PC-9 (cell line): ENCODE measurements at regions not wholly inside any gene's neighbourhood (a gene's known extent, or its start where the extent isn't known, plus 50 kb on each side); places are given as distances from the start of the nearest gene placed in this dataset.

ENCODE experiments used
- EZH2 ChIP-seq: fragments of 200-600 bp; sonication (generic); IDR thresholded peaks from 2 replicates; pipeline ENCODE4 v1.8.0; 2017; ENCODE audit warnings: antibody characterized with exemption, low read depth
- TF ChIP-seq, protein P1 (sequence below): fragments of 200-600 bp; sonication (generic); conservative IDR thresholded peaks from 2 replicates; pipeline ENCODE4 v1.6.1; 2017; ENCODE audit warnings: mixed run types, antibody characterized with exemption, mild to moderate bottlenecking, moderate library complexity

- TF ChIP-seq, protein P1, sequence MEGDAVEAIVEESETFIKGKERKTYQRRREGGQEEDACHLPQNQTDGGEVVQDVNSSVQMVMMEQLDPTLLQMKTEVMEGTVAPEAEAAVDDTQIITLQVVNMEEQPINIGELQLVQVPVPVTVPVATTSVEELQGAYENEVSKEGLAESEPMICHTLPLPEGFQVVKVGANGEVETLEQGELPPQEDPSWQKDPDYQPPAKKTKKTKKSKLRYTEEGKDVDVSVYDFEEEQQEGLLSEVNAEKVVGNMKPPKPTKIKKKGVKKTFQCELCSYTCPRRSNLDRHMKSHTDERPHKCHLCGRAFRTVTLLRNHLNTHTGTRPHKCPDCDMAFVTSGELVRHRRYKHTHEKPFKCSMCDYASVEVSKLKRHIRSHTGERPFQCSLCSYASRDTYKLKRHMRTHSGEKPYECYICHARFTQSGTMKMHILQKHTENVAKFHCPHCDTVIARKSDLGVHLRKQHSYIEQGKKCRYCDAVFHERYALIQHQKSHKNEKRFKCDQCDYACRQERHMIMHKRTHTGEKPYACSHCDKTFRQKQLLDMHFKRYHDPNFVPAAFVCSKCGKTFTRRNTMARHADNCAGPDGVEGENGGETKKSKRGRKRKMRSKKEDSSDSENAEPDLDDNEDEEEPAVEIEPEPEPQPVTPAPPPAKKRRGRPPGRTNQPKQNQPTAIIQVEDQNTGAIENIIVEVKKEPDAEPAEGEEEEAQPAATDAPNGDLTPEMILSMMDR = no peak
- no peak for TF ChIP-seq EZH2
Measured at GRCh38 chr14:44035707-44036106, 471.4 kb downstream of the FSCB start.
